GM23338 (cell line): ENCODE measurements at regions not wholly inside any gene's neighbourhood (a gene's known extent, or its start where the extent isn't known, plus 50 kb on each side); places are given as distances from the start of the nearest gene placed in this dataset.

Experiments
- ATAC-seq: fragments of 200-7000 bp; cut with Tn5 transposase; 3 replicates; pipeline ENCODE4 v1.9.1; 2020
- DNase-seq: peaks from one replicate; pipeline ENCODE4 v3.0.0-alpha.2; 2015; ENCODE audit warnings: low spot score
- H2AFZ ChIP-seq: fragments of 200-600 bp; sonication (generic); 2 replicates; pipeline ENCODE4 v1.8.0; 2016; ENCODE audit warnings: antibody characterized with exemption, mild to moderate bottlenecking, moderate library complexity
- H3F3A ChIP-seq: fragments of 200-600 bp; sonication (generic); replicated peaks from 2 replicates; pipeline ENCODE4 v1.8.0; 2017; ENCODE audit warnings: antibody characterized with exemption, mixed run types, low read depth
- H3K27ac ChIP-seq: fragments of 200-600 bp; sonication (generic); 2 replicates; pipeline ENCODE4 v1.6.1; 2016; ENCODE audit warnings: low read depth
- H3K27me3 ChIP-seq: fragments of 200-600 bp; sonication (generic); 2 replicates; pipeline ENCODE4 v1.8.0; 2016; ENCODE audit warnings: mild to moderate bottlenecking, mixed run types, moderate library complexity; ENCODE audit not compliant: insufficient read depth
- H3K36me3 ChIP-seq: fragments of 200-600 bp; sonication (generic); 2 replicates; pipeline ENCODE4 v1.8.0; 2016; ENCODE audit warnings: mild to moderate bottlenecking; ENCODE audit not compliant: insufficient read depth
- H3K4me1 ChIP-seq: fragments of 200-600 bp; sonication (generic); 2 replicates; pipeline ENCODE4 v1.8.0; 2016; ENCODE audit warnings: mild to moderate bottlenecking, moderate library complexity; ENCODE audit not compliant: insufficient read depth
- H3K4me2 ChIP-seq: fragments of 200-600 bp; sonication (generic); 2 replicates; pipeline ENCODE4 v1.7.1; 2017; ENCODE audit warnings: mixed run types
- H3K4me3 ChIP-seq: fragments of 200-600 bp; sonication (generic); 2 replicates; pipeline ENCODE4 v1.6.1; 2016; ENCODE audit warnings: mixed run types
- H3K79me2 ChIP-seq: fragments of 200-600 bp; sonication (generic); replicated peaks from 2 replicates; pipeline ENCODE4 v1.8.0; 2017; ENCODE audit warnings: mild to moderate bottlenecking; ENCODE audit not compliant: insufficient read depth
- H3K9me2 ChIP-seq: fragments of 200-600 bp; sonication (generic); 2 replicates; pipeline ENCODE4 v1.8.0; 2017; ENCODE audit not compliant: insufficient read depth
- H4K20me1 ChIP-seq: fragments of 200-600 bp; sonication (generic); replicated peaks from 2 replicates; pipeline ENCODE4 v1.8.0; 2017; ENCODE audit warnings: mild to moderate bottlenecking; ENCODE audit not compliant: insufficient read depth
- H3K27ac Mint-ChIP-seq: 2 replicates; pipeline ENCODE4 v1.8.0; 2020; ENCODE audit warnings: inconsistent platforms, mild to moderate bottlenecking, moderate library complexity, mixed read lengths
- H3K27me3 Mint-ChIP-seq: 3 replicates; pipeline ENCODE4 v1.8.0; 2022; ENCODE audit warnings: low read depth, mild to moderate bottlenecking, moderate library complexity, mixed read lengths, inconsistent platforms; ENCODE audit not compliant: insufficient read depth, poor library complexity
- H3K36me3 Mint-ChIP-seq: 3 replicates; pipeline ENCODE4 v1.8.0; 2021; ENCODE audit warnings: low read depth, mild to moderate bottlenecking, inconsistent platforms, moderate library complexity, mixed read lengths
- H3K4me1 Mint-ChIP-seq: 3 replicates; pipeline ENCODE4 v1.8.0; 2020; ENCODE audit warnings: mild to moderate bottlenecking, inconsistent platforms, mixed read lengths
- H3K4me3 Mint-ChIP-seq: 3 replicates; pipeline ENCODE4 v1.8.0; 2021; ENCODE audit warnings: moderate library complexity, mild to moderate bottlenecking, inconsistent platforms, mixed read lengths
- H3K9me3 Mint-ChIP-seq: 3 replicates; pipeline ENCODE4 v1.8.0; 2020; ENCODE audit warnings: moderate library complexity, mild to moderate bottlenecking, inconsistent platforms, mixed read lengths
- CREB1 ChIP-seq: fragments of 250-450 bp; sonication (Bioruptor Pico); IDR thresholded peaks from 2 replicates; pipeline ENCODE4 v1.5.0; 2020; ENCODE audit warnings: low read depth, mild to moderate bottlenecking, moderate library complexity
- CTCF ChIP-seq, 2 experiments: fragments of 200-600 bp in 1 of 2; sonication (generic) in 1 of 2; conservative IDR thresholded peaks; 2 replicates each; pipeline versions ENCODE4 v1.5.1 to v1.6.1; 2016 to 2017; ENCODE audit warnings: antibody characterized with exemption in 2 of 2, low read depth in 2 of 2, mild to moderate bottlenecking in 2 of 2, moderate library complexity in 1 of 2
- ETS1 ChIP-seq: IDR thresholded peaks from 2 replicates; pipeline ENCODE4 v1.6.1; 2016; ENCODE audit warnings: antibody characterized with exemption
- EZH2 ChIP-seq: fragments of 200-600 bp; sonication (generic); IDR thresholded peaks from one replicate; pipeline ENCODE4 v1.8.0; 2017; ENCODE audit warnings: antibody characterized with exemption, mild to moderate bottlenecking, low read depth; ENCODE audit not compliant: unreplicated experiment
- NANOG ChIP-seq: IDR thresholded peaks from 2 replicates; pipeline ENCODE4 v1.6.1; 2016; ENCODE audit warnings: antibody characterized with exemption, borderline replicate concordance
- POLR2AphosphoS5 ChIP-seq: IDR thresholded peaks from 2 replicates; pipeline ENCODE4 v1.6.1; 2016; ENCODE audit warnings: antibody characterized with exemption, low read depth
- STAT1 ChIP-seq: IDR thresholded peaks from one replicate; pipeline ENCODE4 v1.6.1; 2016; ENCODE audit warnings: antibody characterized with exemption; ENCODE audit not compliant: unreplicated experiment
- ZNF114 ChIP-seq: fragments of 250-450 bp; sonication (Bioruptor Pico); IDR thresholded peaks from 2 replicates; pipeline ENCODE4 v1.5.0; 2020; ENCODE audit warnings: mild to moderate bottlenecking, moderate library complexity
- ZNF331 ChIP-seq: fragments of 250-450 bp; sonication (Bioruptor Pico); IDR thresholded peaks from 2 replicates; pipeline ENCODE4 v1.5.0; 2020; ENCODE audit warnings: low read depth, mild to moderate bottlenecking, moderate library complexity
- ZNF462 ChIP-seq: fragments of 250-450 bp; sonication (Bioruptor Pico); IDR thresholded peaks from 2 replicates; pipeline ENCODE4 v1.5.0; 2020; ENCODE audit warnings: mild to moderate bottlenecking, moderate library complexity

GRCh38 chr2:60046529-60046928 lies 506.9 kb downstream of the BCL11A start:
- no peak overlapping the region for H3K27ac ChIP-seq
- H3K9me2 ChIP-seq, result peaks cover 21% of the 10 kb centered on the region
- H3K4me1 ChIP-seq, result no peaks in the 10 kb centered on the region; the same call in 1 of the 2 replicates
- Mint-ChIP-seq H3K27me3 (peaks cover 2% of the 10 kb centered on the region), H3K9me3 (peaks cover 3% of the 10 kb centered on the region; the same call in 1 of the 3 replicates), H3K36me3 (no peaks in the 10 kb centered on the region), H3K27ac (no peak overlapping the region), H3K4me1 (peaks cover 6% of the 10 kb centered on the region; the same call in 2 of the 3 replicates), H3K4me3 (no peak overlapping the region)
- H3F3A ChIP-seq, result no peaks in the 10 kb centered on the region
- H2AFZ ChIP-seq, result no peak overlapping the region
- DNase-seq, result no peak
- no peak overlapping the region for H3K4me2 ChIP-seq
- H3K27me3 ChIP-seq, result no peaks in the 10 kb centered on the region
- H3K4me3 ChIP-seq, result no peak overlapping the region
- TF ChIP-seq CREB1 (CRISPR knock-in tag), result no peak
- TF ChIP-seq EZH2, result no peak
- no peak for TF ChIP-seq NANOG
- TF ChIP-seq ETS1, result no peak
- no peak for TF ChIP-seq STAT1
- no peak for TF ChIP-seq CTCF (conservative IDR thresholded peaks at IDR 0.05; ENCODE audit: low read depth in 2 of 2)
- no peak for TF ChIP-seq POLR2AphosphoS5
- TF ChIP-seq ZNF462 (CRISPR knock-in tag), result no peak
- no peak for TF ChIP-seq ZNF114 (CRISPR knock-in tag)
- no peak for TF ChIP-seq ZNF331 (CRISPR knock-in tag)
- no peak for ATAC-seq
- no peaks in the 10 kb centered on the region for H4K20me1 ChIP-seq
- no peaks in the 10 kb centered on the region for H3K79me2 ChIP-seq
- H3K36me3 ChIP-seq, result no peaks in the 10 kb centered on the region
